COLO668 (cell line): ENCODE measurements at regions not wholly inside any gene's neighbourhood (a gene's known extent, or its start where the extent isn't known, plus 50 kb on each side); places are given as distances from the start of the nearest gene placed in this dataset.

Source experiments
- DNase-seq: peaks from one replicate; lab custom pipeline; 2025; ENCODE audit not compliant: unreplicated experiment; lab: John Stamatoyannopoulos, UW

DNA sequence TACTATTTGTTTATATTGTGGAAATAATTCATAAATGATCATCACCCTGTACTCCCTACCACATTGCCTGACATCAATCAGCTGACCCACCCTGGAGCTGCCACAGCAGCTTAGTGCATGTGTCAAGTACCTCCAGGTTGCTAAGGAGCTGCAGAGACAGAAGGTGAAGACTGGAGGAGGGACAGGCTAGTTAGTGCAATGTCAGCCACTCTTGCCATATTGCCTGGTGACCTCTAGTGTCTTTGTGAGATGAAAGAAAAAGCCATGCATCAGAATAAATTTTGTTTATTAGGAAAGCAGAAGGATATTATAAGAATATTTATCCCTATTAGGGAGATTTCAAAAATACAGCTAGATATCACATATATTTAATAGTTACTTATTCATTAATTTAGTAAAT, 243.9 kb upstream of the FAT4 start:
- DNase-seq: no peak

DNA sequence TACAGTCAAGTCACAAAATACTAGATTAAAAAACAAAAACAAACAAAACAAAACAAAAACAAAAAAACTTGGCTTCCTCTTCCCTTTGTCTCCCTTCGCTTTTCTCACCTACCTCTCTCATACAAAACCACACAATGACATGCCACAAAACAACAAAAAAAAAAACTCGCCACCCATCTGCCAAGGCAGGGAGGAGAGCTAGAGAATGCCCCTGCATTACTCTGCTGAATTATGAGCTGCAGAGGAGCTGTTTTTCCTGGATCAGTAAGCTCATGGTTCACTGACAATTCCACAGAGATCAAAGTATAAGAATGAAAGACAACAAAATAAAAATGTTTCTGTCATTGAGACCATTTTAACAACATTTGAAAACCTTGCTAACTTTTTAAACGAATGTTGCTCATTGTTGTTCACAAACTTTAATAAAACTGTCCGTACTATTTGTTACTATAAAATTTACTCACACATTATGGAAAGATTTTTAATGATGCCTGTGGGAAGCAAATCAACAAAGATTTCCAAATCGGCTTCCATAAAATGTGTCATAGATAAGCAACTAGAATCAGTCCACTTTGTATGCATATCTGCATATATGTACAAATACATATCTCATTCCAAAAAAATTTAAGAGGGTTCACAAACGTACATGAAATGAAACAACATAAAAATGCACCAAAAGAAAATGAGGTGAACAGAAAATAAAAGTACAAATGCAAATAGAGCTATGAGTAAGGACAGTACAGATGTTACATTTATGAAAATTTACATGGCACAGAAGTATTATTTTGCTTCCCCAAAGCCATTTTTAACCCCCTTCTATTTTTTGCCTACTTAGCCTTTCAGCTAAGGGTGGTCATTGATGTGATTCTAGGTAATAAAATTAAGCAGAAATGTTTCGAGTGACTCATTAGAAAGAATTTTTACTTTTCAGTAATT, 252.4 kb upstream of the FAT4 start:
- DNase-seq: no peak

DNA sequence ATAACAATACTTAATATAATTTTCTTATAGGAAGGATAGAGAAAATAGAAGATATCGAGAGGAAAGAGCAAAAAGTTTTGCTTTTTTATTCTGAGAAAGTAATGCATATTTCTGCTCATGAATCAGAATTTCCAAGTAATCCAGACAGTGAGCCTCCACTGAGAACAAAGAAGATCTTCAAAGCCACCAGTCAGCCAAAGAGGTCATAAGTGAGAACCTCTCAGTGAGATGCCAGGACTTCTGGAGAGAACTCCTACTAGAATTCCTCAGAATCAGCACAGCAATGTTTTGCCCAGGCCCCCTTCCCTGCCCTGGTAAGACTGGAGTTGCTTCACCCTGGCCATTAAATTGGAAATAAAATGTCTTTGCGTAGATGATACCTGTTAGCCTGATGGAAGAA, 254.4 kb upstream of the FAT4 start:
- DNase-seq: no peak

DNA sequence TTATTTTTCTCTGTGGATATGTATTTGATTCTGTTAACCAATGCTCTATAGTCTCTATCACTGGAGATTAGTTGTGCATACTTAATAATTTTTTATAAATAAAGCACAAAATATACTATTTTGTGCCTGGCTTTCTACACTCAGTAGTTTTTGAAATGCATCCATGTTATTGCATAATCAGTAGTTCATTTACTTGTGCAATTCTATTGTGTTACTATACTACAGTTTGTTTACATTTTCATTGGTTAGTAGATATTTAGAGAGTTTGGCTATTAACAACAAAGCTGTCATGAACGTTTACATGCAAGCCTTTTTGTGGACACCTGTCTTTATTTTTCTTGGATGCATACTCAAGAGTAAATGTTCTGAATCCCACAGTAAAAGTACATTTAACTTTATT, 265.0 kb upstream of the FAT4 start:
- no peak for DNase-seq

DNA sequence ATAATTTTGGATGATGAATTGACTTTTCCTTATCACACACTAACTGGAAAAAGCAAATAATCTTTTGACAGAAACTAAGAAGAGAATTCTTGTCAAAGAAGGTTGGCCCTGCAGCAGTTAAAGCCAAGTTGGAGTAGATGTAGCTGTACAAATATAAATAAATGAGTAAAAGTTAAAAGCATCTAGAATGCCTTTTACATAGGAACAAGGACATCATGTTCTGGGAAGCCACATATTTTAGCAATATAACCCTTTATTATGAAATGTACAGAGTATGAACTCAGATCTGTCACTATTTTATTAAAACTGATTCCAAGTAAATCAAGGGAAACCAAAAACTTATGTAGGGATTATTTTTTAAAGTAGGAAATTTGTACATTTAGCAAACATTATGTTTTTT, 269.4 kb upstream of the FAT4 start:
- DNase-seq: no peak

DNA sequence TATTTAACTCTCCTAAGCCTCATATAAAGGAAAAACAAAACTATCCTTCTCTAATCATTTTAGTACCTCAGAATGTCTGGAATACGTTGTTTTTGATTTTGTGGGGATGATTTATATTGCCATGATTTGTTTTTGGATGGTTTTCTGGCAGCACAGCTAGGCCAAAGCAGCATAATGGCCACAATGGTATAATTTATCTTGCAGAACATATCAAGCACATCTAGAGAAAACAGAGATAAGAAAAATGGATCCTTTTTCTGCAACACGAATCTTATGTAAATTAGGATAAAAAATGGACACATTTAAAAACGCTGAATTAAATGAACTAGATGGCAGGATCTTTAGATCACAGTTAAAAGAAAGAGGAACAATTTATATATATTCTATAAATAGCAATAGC, 269.9 kb upstream of the FAT4 start:
- DNase-seq: no peak

DNA sequence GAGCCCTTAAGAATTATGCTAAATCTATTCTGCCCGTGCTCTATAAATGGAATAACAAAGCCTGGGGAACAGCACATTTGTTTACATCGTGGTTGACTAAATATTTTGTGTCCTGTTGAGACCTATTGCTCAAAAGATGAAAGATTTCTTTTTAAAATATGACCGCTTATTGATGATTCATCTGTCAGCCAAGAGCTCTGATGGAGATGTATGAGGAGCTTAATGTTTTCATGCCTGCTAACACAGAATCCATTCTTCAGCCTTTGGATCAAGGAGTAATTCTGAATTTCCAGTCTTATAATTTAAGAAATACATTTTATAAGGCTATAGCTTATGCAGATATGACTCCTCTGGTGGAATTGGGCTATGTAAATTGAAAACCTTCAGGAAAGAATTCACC, 271.3 kb upstream of the FAT4 start:
- no peak for DNase-seq

DNA sequence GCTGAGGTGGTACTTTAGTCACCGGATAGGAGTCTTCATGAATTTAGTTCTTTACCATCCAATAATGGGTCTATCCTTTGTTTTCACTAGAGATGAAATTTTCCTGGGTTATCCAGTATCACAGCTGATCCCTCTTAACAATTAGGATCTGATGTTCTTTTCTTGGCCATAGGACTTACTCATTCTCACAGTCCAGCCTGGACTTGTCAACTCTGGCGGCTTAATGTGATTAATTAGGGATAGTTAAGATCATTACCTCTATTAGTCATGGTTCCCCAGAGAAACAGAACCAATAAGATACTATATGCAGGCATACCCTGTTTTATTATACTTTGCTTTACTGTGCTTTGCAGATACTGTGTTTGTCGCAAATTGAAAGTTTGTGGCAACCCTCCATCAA, 272.7 kb upstream of the FAT4 start:
- no peak for DNase-seq

DNA sequence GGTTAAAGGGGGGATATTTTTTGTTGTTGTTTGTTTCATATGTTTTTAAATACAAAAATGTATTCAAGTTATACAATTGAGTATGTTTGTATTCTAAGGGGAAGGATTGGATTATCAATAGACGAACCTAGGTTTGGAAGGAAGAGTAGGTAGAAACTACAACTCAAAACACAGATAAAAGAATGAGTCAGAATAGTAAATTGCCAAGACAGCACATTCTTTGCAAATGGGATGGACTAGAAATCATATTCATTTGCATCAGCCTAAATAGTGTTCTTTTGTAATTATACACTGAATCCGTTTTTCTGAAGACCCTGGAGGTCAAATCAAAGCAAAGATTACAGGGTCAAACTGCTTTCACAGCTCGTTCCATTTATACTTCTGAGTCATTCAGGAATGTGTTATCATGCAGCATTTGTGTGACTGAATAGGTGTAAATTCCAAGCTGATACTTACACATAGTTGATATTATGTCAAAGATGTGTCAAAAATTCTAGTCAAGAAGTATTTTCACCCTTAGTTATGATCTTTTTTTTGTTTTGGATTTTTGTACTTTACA, 273.3 kb upstream of the FAT4 start:
- DNase-seq: no peak

DNA sequence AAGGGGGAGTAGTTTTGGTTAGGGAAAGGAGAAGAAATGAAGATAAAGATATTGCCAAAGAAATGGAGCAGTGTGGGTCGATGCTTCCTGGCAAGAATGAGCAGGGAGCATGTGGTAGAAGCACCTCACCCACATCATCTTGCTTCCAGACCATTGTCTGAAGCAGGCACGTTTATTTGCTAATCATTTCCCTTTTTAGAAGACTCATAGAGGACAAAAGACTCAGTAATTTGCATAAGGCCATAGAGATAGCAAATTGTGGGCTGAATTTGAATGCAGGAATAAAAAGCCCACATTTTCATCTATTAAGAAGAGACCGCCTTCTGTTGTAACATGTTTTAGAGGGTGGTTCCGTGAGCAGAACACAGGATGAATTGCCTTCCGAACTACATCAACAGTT, 275.2 kb upstream of the FAT4 start:
- no peak for DNase-seq

DNA sequence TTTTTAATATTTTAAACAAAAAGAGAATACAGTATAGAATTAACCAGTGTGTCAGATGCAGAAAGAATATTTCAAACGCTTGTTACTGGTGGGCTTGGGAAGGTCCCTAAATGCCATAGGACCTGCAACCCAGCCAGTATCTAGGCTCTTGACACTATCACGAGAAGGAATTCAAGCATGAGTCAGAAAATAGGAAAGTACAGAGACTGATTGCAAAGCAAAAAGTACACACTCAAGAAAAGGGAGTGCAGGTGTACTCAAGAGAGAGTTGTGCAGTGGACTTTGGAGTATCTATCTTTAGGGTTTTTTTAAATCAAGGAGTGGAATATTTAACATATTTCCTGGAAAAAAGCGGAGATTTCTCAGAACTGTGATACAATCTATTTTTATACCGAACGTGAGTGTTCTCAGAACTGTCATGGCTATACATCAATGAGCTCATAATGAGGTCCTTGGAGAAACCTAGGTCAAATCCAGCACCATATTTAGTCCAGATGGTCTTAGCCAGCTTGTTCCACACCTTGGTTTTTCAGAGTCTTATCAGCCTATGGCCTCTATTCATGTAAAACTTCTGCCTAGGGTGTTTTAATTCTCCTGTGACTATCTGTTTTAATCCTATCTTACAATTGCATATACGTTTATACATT, 291.8 kb upstream of the FAT4 start:
- DNase-seq: no peak

DNA sequence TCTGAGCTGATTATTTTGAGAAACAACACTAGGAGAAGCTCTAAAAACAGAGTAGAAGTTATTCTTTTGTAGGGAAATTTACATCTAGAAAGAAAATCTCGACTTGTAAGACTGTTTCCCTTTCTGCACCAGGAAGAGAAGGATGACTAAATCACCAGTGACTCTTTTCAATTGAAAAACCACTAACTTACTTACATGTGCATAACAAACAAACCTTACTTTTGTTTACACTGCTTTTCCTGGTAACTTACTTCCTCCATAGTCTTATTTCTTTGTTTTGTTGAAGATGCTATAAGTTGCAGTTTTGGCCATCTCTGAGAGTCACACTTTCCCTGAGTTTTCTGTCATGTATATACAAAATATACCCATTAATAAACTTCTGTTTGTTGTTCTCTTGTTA, 293.6 kb upstream of the FAT4 start:
- no peak for DNase-seq

DNA sequence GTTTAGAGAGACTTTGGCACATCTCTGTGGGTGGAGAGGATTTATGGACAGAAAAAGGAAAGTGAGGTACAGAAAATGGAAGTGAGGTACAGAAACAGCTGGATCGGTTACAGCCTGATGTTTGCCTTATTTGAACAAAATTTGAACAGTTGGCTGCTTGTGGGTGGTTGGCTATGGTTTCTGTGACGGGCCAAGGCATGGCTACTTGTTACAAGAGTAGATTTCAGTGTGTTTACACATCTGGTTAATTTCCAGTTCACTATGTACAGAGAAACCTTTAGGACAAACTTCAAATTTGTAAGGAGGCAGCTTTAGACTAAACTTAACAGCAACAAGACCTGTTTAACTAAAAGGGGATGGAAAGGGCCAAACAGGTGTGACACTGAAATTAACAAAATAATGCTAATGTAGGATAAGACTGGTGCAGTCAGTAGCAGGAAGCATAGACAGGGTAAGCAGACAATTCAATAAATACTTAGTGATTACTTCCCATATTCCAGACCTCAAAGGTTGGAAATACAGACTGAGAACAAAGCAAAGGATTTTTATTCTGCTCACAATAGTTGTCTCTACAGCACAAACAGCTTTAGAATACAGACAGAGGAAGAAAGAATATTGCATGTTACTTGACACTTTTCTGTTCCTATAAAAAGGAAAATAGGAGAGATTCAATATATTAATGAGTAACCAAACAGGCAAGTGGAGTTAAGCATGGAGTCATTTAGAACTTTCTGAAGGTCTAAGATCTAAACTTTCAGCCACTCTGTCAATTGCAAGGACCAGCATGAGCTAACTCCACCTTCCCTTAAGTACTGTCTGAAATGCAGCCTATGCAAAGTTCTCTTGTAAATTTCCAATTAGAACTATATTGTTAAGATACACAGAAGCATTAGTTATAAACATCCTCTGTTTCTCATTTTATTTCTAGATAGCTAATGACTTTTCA, 294.4 kb upstream of the FAT4 start:
- no peak for DNase-seq

DNA sequence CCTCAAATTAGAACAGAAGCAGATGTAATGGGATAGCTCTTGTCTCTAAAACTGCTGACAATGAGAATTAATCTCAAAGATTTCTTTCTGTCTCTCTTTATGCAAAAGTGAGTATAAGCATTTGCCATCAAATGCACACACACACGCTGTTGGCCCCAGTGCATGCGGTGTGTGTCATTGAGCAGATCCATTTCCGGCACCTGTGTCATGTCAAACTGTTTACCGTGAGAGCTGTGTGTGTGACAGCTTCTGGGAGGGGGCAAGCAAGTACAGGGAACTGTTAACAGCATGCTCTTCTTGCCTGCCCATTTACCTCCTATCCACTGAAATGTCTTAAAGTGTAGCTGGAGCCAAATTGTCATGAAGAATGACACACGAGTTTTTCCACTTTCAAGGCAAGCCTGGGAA, 297.9 kb upstream of the FAT4 start:
- no peak for DNase-seq

DNA sequence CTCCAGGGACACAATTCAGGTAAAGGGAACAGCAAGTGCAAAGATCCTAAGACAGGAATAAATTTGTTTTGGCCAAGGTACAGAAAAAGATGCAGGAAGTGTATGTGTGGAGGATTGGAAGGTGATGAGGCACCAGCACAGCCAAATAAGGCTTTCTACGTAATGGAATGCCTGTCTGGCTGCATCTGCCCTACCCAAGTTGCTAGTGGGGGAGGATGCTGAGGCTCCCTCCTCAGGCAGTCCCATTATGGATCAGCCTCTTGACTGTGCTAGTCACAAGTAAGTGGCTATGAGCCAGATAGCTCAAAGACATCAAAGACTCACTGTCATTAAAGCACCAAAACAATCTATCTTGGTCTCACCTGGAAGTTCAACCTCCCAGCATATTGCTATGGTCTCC, 300.9 kb upstream of the FAT4 start:
- DNase-seq: no peak

DNA sequence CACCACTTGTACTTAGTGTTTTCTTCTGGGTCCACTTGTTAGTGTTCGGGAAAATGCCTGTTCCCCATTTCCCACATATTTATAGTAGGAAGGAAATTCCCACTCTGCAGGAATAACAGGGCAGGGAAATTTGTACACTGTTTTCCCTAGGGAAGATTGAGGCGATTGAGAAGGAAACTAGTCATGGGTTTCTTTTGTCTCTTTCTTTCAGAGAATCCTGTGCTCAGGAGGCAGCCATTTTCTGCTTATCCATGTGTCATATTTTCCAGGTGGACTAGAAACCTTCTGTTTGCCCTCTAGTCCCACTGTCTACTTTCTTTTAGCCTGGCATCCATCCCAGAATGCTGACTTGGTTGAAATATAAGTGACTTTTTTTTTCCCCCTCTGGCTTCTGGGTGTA, 299.1 kb upstream of the ANKRD50 start:
- no peak for DNase-seq

DNA sequence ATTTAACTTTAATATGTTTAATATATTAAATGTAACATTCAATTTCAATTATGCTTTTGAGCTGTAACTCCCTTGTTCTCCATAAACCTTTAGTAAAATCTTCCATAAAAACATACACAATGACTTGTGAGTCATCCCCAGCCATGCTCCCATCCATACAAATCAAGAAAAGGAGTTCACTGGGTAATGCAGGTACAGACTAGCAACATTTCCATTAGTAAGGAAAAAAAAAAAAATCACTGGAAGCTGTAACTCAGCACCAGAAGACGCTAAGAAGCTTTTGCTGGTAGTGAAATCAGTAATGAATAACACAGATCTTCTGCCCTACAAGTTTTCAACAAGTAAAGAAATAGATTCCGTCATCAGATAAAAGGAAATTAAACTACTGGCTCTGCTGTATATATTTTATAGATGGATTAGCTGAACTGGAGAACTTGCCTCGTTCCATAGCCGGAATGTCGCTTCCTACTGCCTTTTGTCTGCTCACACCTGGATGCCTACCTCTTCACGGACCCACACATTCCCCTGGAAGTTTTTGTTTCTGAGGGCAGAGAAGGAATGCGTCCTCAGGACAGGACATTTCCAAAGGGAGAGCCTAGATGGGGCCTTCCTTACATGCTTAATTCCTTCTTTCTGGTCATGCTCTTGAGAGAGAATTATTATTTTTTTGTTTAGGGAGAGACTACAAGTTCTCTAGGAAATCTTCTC, 298.4 kb upstream of the ANKRD50 start:
- DNase-seq: no peak

DNA sequence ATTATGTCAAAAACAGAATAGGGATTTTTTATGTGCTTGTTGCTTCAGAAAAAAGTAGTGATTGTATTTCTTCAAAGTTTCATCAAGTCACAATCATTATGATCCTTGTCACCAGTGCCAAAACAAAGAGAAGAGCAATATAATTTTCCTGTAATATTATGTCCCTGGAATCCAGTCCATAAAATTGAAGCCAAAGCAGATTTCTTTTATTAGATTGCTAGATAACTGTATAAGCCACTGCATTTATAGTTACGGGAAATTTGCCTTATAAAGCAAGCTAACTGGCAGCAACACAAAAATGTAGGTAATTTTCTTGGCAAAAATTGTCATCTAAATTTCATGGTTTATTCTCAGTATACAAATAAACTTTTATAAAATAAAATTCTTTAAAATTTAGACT, 296.1 kb upstream of the ANKRD50 start:
- no peak for DNase-seq

DNA sequence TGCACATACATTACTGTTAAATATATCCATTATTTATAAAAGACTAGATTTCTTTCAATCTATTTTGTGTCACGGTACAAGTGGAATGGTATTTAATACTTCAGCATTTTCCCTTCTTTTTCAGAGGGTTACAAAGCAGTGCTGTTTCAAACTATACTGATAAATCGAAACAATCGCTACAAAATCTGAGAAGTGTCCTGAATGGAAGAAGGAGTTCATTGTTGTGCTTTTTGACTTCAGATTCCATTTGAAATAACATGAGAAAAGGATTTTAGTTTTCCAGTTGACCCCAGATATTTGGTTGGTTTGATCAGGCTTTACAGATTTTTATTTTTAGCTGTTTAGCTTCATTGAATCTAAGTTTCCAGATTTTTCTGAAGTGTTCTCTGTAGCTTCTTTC, 292.1 kb upstream of the ANKRD50 start:
- no peak for DNase-seq

DNA sequence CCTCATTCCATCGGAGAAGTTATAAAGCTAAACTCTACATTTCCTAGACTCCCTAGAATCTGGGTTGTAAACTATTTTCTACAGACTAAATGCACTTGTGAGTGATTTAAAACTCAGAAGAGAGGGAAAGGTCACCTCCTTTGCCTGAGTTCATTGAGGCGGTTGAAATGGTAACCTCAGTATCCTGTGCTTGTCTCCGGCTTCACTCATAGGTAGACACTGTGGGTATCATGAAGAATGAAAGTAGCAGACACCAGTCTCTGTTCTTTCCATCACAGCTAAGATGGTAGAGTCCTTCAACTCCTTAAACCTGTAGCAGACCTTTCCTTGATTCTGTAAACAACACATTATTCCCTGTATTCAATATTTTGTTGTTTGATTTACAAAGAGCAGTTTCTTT, 291.3 kb upstream of the ANKRD50 start:
- DNase-seq: no peak

DNA sequence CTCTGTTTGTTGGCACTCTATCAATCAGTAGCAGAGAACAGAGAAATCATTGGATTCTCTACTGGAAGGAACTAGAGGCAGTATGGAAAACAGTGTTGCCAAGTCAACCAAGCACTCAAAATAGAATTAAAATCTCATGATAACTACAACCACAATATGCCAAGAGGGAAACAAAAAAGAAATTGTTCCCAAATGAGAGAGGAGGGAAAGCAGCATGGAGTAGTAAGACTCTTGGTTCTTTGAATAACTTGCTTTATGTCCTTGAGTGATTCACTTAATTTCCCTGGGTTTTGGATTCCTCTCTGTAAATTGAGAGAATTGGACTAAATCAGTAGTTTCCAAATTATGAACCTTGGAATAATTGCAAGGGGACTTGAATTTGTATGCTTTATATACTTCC, 285.5 kb upstream of the ANKRD50 start:
- DNase-seq: no peak
